CD14-positive monocyte (primary cell): ENCODE measurements at regions not wholly inside any gene's neighbourhood (a gene's known extent, or its start where the extent isn't known, plus 50 kb on each side); places are given as distances from the start of the nearest gene placed in this dataset.

Experiments used
- DNase-seq, 3 donors: peaks; one replicate each; pipeline ENCODE4 v3.0.0-alpha.2; 2011 to 2022
- H2AFZ ChIP-seq: 2 replicates; pipeline ENCODE4 v1.6.0; 2012; ENCODE audit warnings: mild to moderate bottlenecking, low read depth, low read length, inconsistent platforms; ENCODE audit not compliant: insufficient read depth, poor library complexity, severe bottlenecking
- H3K27ac ChIP-seq, 2 donors: 1 replicate in 1 of 2; 2 replicates in 1 of 2; pipeline ENCODE4 v1.5.1; 2012 to 2013; ENCODE audit warnings: low read length in 2 of 2, control low read depth in 1 of 2, inconsistent platforms in 1 of 2, low read depth in 1 of 2, mild to moderate bottlenecking in 1 of 2
- H3K27me3 ChIP-seq, 2 donors: one replicate each; pipeline versions ENCODE4 v1.6.0 to v1.6.1; 2011 to 2013; ENCODE audit warnings: low read length in 2 of 2; ENCODE audit not compliant: control insufficient read depth in 2 of 2, insufficient read depth in 2 of 2
- H3K36me3 ChIP-seq, 2 donors: replicated peaks in 1 of 2; 1 replicate in 1 of 2; 2 replicates in 1 of 2; pipeline versions ENCODE4 v1.5.1 to v1.6.1; 2012 to 2013; ENCODE audit warnings: low read length in 2 of 2, control low read depth in 1 of 2, inconsistent platforms in 1 of 2, mild to moderate bottlenecking in 1 of 2; ENCODE audit not compliant: insufficient read depth in 2 of 2, control insufficient read depth in 1 of 2
- H3K4me1 ChIP-seq, 2 donors: 1 replicate in 1 of 2; 2 replicates in 1 of 2; pipeline versions ENCODE4 v1.5.1 to v1.6.1; 2012 to 2013; ENCODE audit warnings: low read length in 2 of 2, control low read depth in 1 of 2, inconsistent platforms in 1 of 2, mild to moderate bottlenecking in 1 of 2, moderate library complexity in 1 of 2; ENCODE audit not compliant: insufficient read depth in 2 of 2, control insufficient read depth in 1 of 2
- H3K4me2 ChIP-seq: replicated peaks from 2 replicates; pipeline ENCODE3; 2012; ENCODE audit warnings: low read length, moderate library complexity, mild to moderate bottlenecking; ENCODE audit not compliant: poor library complexity, severe bottlenecking; ENCODE audit errors: extremely low read depth
- H3K4me3 ChIP-seq, 3 experiments: fragments of 200-600 bp in 1 of 3; sonication (generic) in 1 of 3; replicated peaks in 1 of 3; 1 replicate in 2 of 3; 2 replicates in 1 of 3; pipeline ENCODE4 v1.5.1; 2011 to 2013; ENCODE audit warnings: low read length in 3 of 3, mild to moderate bottlenecking in 3 of 3, control low read depth in 2 of 3, low read depth in 2 of 3, inconsistent platforms in 1 of 3, moderate library complexity in 1 of 3
- H3K79me2 ChIP-seq: 2 replicates; pipeline ENCODE4 v1.6.0; 2012; ENCODE audit warnings: mild to moderate bottlenecking, control low read depth, inconsistent platforms, low read length, moderate library complexity; ENCODE audit not compliant: insufficient read depth
- H3K9ac ChIP-seq: 2 replicates; pipeline ENCODE4 v1.6.0; 2017; ENCODE audit warnings: low read length, mild to moderate bottlenecking; ENCODE audit not compliant: insufficient read depth, poor library complexity, severe bottlenecking
- H3K9me3 ChIP-seq, 2 donors: replicated peaks in 1 of 2; 1 replicate in 1 of 2; 2 replicates in 1 of 2; pipeline versions ENCODE4 v1.5.1 to v1.6.1; 2012 to 2013; ENCODE audit warnings: low read length in 2 of 2, control low read depth in 1 of 2; ENCODE audit not compliant: control insufficient read depth in 1 of 2, insufficient read depth in 1 of 2
- H4K20me1 ChIP-seq: 2 replicates; pipeline ENCODE4 v1.6.0; 2012; ENCODE audit warnings: mild to moderate bottlenecking, low read length, control low read depth, moderate library complexity; ENCODE audit not compliant: insufficient read depth
- H3K27ac Mint-ChIP-seq, 7 donors: one replicate each; pipeline ENCODE4 v1.8.0; 2020; ENCODE audit warnings: mild to moderate bottlenecking in 7 of 7, mixed read lengths in 7 of 7, moderate library complexity in 6 of 7, inconsistent platforms in 2 of 7
- H3K27me3 Mint-ChIP-seq, 3 donors: one replicate each; pipeline ENCODE4 v1.8.0; 2021 to 2022; ENCODE audit warnings: low read depth in 3 of 3, mild to moderate bottlenecking in 3 of 3, mixed read lengths in 3 of 3, moderate library complexity in 3 of 3, inconsistent platforms in 1 of 3
- H3K36me3 Mint-ChIP-seq, 2 donors: one replicate each; pipeline ENCODE4 v1.8.0; 2020; ENCODE audit warnings: mixed read lengths in 2 of 2, inconsistent platforms in 1 of 2, mild to moderate bottlenecking in 1 of 2
- H3K4me1 Mint-ChIP-seq: one replicate; pipeline ENCODE4 v1.8.0; 2020; ENCODE audit warnings: mild to moderate bottlenecking, mixed read lengths
- H3K4me3 Mint-ChIP-seq, 2 donors: one replicate each; pipeline ENCODE4 v1.8.0; 2020; ENCODE audit warnings: mild to moderate bottlenecking in 2 of 2, mixed read lengths in 2 of 2, moderate library complexity in 1 of 2
- H3K9me3 Mint-ChIP-seq, 7 donors: one replicate each; pipeline ENCODE4 v1.8.0; 2020 to 2022; ENCODE audit warnings: mixed read lengths in 7 of 7, mild to moderate bottlenecking in 6 of 7, moderate library complexity in 6 of 7, inconsistent platforms in 2 of 7
- CTCF ChIP-seq: fragments of 200-600 bp; IDR thresholded peaks from one replicate; pipeline ENCODE4 v1.8.0; 2022; ENCODE audit warnings: antibody characterized with exemption, mild to moderate bottlenecking
- WGBS: methylation state at CpG from one replicate; pipeline ENCODE4 v1.1.5; 2013; ENCODE audit warnings: missing lambda C conversion rate; ENCODE audit not compliant: insufficient coverage; 5-methylcytosine and 5-hydroxymethylcytosine counted together
- intact Hi-C, 2 donors: fragments of 100-400 bp; cut with micrococcal nuclease; formaldehyde crosslinking; loops; one replicate each; pipeline versions ENCODE4 v1.15.0 to v1.15.1; 2023

DNA sequence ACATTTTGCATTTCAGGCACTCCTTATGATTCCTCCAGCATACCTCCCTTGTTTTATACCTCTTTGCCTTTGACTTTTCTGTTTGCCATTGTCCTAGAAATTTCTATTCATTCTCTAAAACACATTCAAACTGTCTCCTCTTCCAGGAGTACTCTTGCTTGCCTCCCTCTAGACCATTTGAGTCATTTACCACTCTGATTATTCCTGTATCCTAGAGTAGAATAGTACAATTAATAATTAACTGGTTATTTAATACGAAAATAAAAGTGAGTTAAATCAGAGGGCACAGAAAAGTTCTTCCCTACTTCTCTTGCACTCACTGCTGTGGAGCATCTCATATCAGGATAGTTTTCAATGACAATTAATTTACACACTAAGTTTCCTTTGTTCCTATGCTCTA is 290.2 kb upstream of the RORA start:
- Histone ChIP-seq H3K4me3 (no peak overlapping the region), H3K36me3 (no peaks in the 10 kb centered on the region), H2AFZ (no peak overlapping the region), H3K9ac (no peak overlapping the region), H3K79me2 (no peaks in the 10 kb centered on the region), H3K27me3 (peaks cover 0 to under 1% of the 10 kb centered on the region in 2 donors), H4K20me1 (no peaks in the 10 kb centered on the region), H3K27ac (no peak overlapping the region), H3K4me2 (no peak overlapping the region), H3K9me3 (no peaks in the 10 kb centered on the region), H3K4me1 (no peaks in the 10 kb centered on the region)
- H3K27ac Mint-ChIP-seq, result no peak overlapping the region
- H3K9me3 Mint-ChIP-seq, result peaks cover 0 to 4% (median 0%) of the 10 kb centered on the region in 7 donors
- H3K4me1 Mint-ChIP-seq, result no peaks in the 10 kb centered on the region
- TF ChIP-seq CTCF, result no peak
- peaks cover 0 to 1% (median 0%) of the 10 kb centered on the region in 3 donors for H3K27me3 Mint-ChIP-seq
- intact Hi-C loops, result no loop called here
- no peak for DNase-seq
- WGBS, result no CpG with 5 or more reads among the region's 1 CpG
- H3K36me3 Mint-ChIP-seq, result no peaks in the 10 kb centered on the region
- H3K4me3 Mint-ChIP-seq, result no peak overlapping the region

- Mint-ChIP-seq H3K4me3 (no peak overlapping the region), H3K27ac (no peak overlapping the region), H3K4me1 (no peaks in the 10 kb centered on the region), H3K9me3 (peaks cover 0 to 4% (median under 1%) of the 10 kb centered on the region in 7 donors), H3K27me3 (no peaks in the 10 kb centered on the region), H3K36me3 (no peaks in the 10 kb centered on the region)
- Histone ChIP-seq H2AFZ (no peak overlapping the region), H3K4me1 (no peaks in the 10 kb centered on the region), H3K36me3 (no peaks in the 10 kb centered on the region), H3K4me3 (no peak overlapping the region), H3K27me3 (no peaks in the 10 kb centered on the region), H3K9me3 (no peaks in the 10 kb centered on the region), H3K9ac (no peak overlapping the region), H4K20me1 (no peaks in the 10 kb centered on the region), H3K27ac (no peak overlapping the region), H3K79me2 (no peaks in the 10 kb centered on the region), H3K4me2 (no peak overlapping the region)
- 100% methylated on average over 2 of the region's 7 CpGs for whole genome bisulfite sequencing
- no peak for DNase-seq
- intact Hi-C loops, result no loop called here
- no peak for TF ChIP-seq CTCF
Measured at GRCh38 chr15:61518191-61518950, 289.3 kb upstream of the RORA start.
